ENCODE measurements at regions not wholly inside any gene's neighbourhood (a gene's known extent, or its start where the extent isn't known, plus 50 kb on each side); places are given as distances from the start of the nearest gene placed in this dataset.

- no peak for TF ChIP-seq CTCF (IDR thresholded peaks at IDR 0.05)
- no peak for TF ChIP-seq SOX15 (CRISPR knock-in tag; IDR thresholded peaks at IDR 0.05)
- no peak for TF ChIP-seq MAX (CRISPR knock-in tag; IDR thresholded peaks at IDR 0.05)
- TF ChIP-seq E2F4 (CRISPR knock-in tag; IDR thresholded peaks at IDR 0.05; ENCODE audit: borderline replicate concordance, low read depth) = no peak
- TF ChIP-seq FOXP1 (CRISPR knock-in tag; IDR thresholded peaks at IDR 0.05; ENCODE audit: borderline replicate concordance) = no peak
- no peak for TF ChIP-seq ATF3 (CRISPR knock-in tag; conservative IDR thresholded peaks at IDR 0.05)
Observed at GRCh38 chr2:129744141-129744540, 235.3 kb upstream of the RAB6C start.
